Activated naive CD8-positive, alpha-beta T cell treated with anti-CD3 and anti-CD28 coated beads, Interleukin-2, amount 50 U/mL, for 24 hours (primary cell): ENCODE measurements at regions not wholly inside any gene's neighbourhood (a gene's known extent, or its start where the extent isn't known, plus 50 kb on each side); places are given as distances from the start of the nearest gene placed in this dataset.
"Not testable (repeated sequence)": the region's sequence is repeated elsewhere in the genome, so short reads cannot be mapped to it uniquely, and the experiment has no call there.

Experiments
- ATAC-seq: fragments of 150-1000 bp; cut with Tn5 transposase; one replicate; pipeline ENCODE4 v1.10.0; 2021
- DNase-seq: peaks from one replicate; pipeline ENCODE4 v3.0.0; 2021
- H3K27ac Mint-ChIP-seq: one replicate; pipeline ENCODE4 v1.8.0; 2021; ENCODE audit warnings: mild to moderate bottlenecking, mixed read lengths
- H3K27me3 Mint-ChIP-seq: one replicate; pipeline ENCODE4 v1.8.0; 2021; ENCODE audit warnings: mixed read lengths
- H3K36me3 Mint-ChIP-seq: one replicate; pipeline ENCODE4 v1.8.0; 2021; ENCODE audit warnings: low read depth, mixed read lengths
- H3K4me1 Mint-ChIP-seq: one replicate; pipeline ENCODE4 v1.8.0; 2021; ENCODE audit warnings: mixed read lengths
- H3K4me3 Mint-ChIP-seq: one replicate; pipeline ENCODE4 v1.8.0; 2021; ENCODE audit warnings: mild to moderate bottlenecking, moderate library complexity, mixed read lengths
- H3K9me3 Mint-ChIP-seq: one replicate; pipeline ENCODE4 v1.8.0; 2021; ENCODE audit warnings: mixed read lengths

- Mint-ChIP-seq H3K36me3 (no peaks in the 10 kb centered on the region), H3K4me1 (no peaks in the 10 kb centered on the region), H3K9me3 (no peaks in the 10 kb centered on the region), H3K27me3 (peaks cover 19% of the 10 kb centered on the region), H3K4me3 (no peak overlapping the region), H3K27ac (no peak overlapping the region)
- DNase-seq (no peak), ATAC-seq (no peak)
These were observed 59.0 kb upstream of the ZNF532 start for GRCh38 chr18:58805467-58806187.

GRCh38 chr18:58806826-58807714 is 57.6 kb upstream of the ZNF532 start:
- no peaks in the 10 kb centered on the region for H3K36me3 Mint-ChIP-seq
- H3K27ac Mint-ChIP-seq: no peak overlapping the region
- DNase-seq (no peak), ATAC-seq (no peak)
- H3K27me3 Mint-ChIP-seq: peaks cover 17% of the 10 kb centered on the region
- H3K4me3 Mint-ChIP-seq: no peak overlapping the region
- H3K4me1 Mint-ChIP-seq: no peaks in the 10 kb centered on the region
- no peaks in the 10 kb centered on the region for H3K9me3 Mint-ChIP-seq

GRCh38 chr18:58807766-58808165 is 56.9 kb upstream of the ZNF532 start:
- DNase-seq (no peak), ATAC-seq (no peak)
- no peaks in the 10 kb centered on the region for H3K4me1 Mint-ChIP-seq
- H3K27me3 Mint-ChIP-seq: peaks cover 18% of the 10 kb centered on the region
- no peaks in the 10 kb centered on the region for H3K36me3 Mint-ChIP-seq
- no peaks in the 10 kb centered on the region for H3K9me3 Mint-ChIP-seq
- no peak overlapping the region for H3K27ac Mint-ChIP-seq
- H3K4me3 Mint-ChIP-seq: no peak overlapping the region

- no peak overlapping the region for H3K27ac Mint-ChIP-seq
- DNase-seq (no peak), ATAC-seq (no peak)
- H3K4me3 Mint-ChIP-seq: no peak overlapping the region
- H3K4me1 Mint-ChIP-seq: no peaks in the 10 kb centered on the region
- peaks cover 21% of the 10 kb centered on the region for H3K27me3 Mint-ChIP-seq
- no peaks in the 10 kb centered on the region for H3K9me3 Mint-ChIP-seq
- H3K36me3 Mint-ChIP-seq: no peaks in the 10 kb centered on the region
These were observed 56.3 kb upstream of the ZNF532 start for GRCh38 chr18:58808349-58808748.

- not testable (repeated sequence) for ATAC-seq, DNase-seq, H3K4me1 Mint-ChIP-seq, H3K4me3 Mint-ChIP-seq, H3K27ac Mint-ChIP-seq, H3K9me3 Mint-ChIP-seq, H3K36me3 Mint-ChIP-seq
- peaks cover 45% of the 10 kb centered on the region for H3K27me3 Mint-ChIP-seq
These were observed 52.8 kb upstream of the ZNF532 start for GRCh38 chr18:58811859-58812258.

- peaks cover 45% of the 10 kb centered on the region for H3K27me3 Mint-ChIP-seq
- DNase-seq (no peak), ATAC-seq (no peak)
- H3K9me3 Mint-ChIP-seq: peaks cover 8% of the 10 kb centered on the region
- no peaks in the 10 kb centered on the region for H3K36me3 Mint-ChIP-seq
- no peaks in the 10 kb centered on the region for H3K4me1 Mint-ChIP-seq
- H3K27ac Mint-ChIP-seq: no peak overlapping the region
- H3K4me3 Mint-ChIP-seq: no peak overlapping the region
These were observed 51.6 kb upstream of the ZNF532 start for GRCh38 chr18:58813105-58813504.

GRCh38 chr18:58813561-58814225 is 51.0 kb upstream of the ZNF532 start:
- Mint-ChIP-seq H3K36me3 (no peaks in the 10 kb centered on the region), H3K27me3 (peaks cover 48% of the 10 kb centered on the region), H3K9me3 (peaks cover 8% of the 10 kb centered on the region), H3K27ac (no peak overlapping the region), H3K4me1 (peaks cover 2% of the 10 kb centered on the region), H3K4me3 (no peak overlapping the region)
- DNase-seq (no peak), ATAC-seq (no peak)

- no peak overlapping the region for H3K27ac Mint-ChIP-seq
- peaks cover 8% of the 10 kb centered on the region for H3K9me3 Mint-ChIP-seq
- H3K4me1 Mint-ChIP-seq: peaks cover 8% of the 10 kb centered on the region
- no peak for DNase-seq
- H3K27me3 Mint-ChIP-seq: peaks cover 54% of the 10 kb centered on the region
- no peak for ATAC-seq
- H3K4me3 Mint-ChIP-seq: no peak overlapping the region
- H3K36me3 Mint-ChIP-seq: no peaks in the 10 kb centered on the region
These were observed 50.4 kb upstream of the ZNF532 start for GRCh38 chr18:58814317-58814716.
